Activated naive CD4-positive, alpha-beta T cell treated with anti-CD3 and anti-CD28 coated beads, Interleukin-2, amount 10 ng/mL, durations not matched to agents 7 days and 5 days (primary cell): ENCODE measurements at regions not wholly inside any gene's neighbourhood (a gene's known extent, or its start where the extent isn't known, plus 50 kb on each side); places are given as distances from the start of the nearest gene placed in this dataset.
"Not testable (repeated sequence)": the region's sequence is repeated elsewhere in the genome, so short reads cannot be mapped to it uniquely, and the experiment has no call there.

Source experiments
- CTCF ChIA-PET: fragments of 350-600 bp; sonication (Branson Sonifier 250); formaldehyde crosslinking; loops from one replicate; lab custom pipeline; 2021; ENCODE audit warnings: antibody characterized with exemption; lab: Charles Lee
- DNase-seq: peaks from one replicate; pipeline ENCODE4 v3.0.0-alpha.2; 2020
- H3K27ac Mint-ChIP-seq: one replicate; pipeline ENCODE4 v1.8.0; 2021; ENCODE audit warnings: mild to moderate bottlenecking, moderate library complexity, mixed read lengths
- H3K27me3 Mint-ChIP-seq: one replicate; pipeline ENCODE4 v1.8.0; 2021; ENCODE audit warnings: mild to moderate bottlenecking, mixed read lengths
- H3K36me3 Mint-ChIP-seq: one replicate; pipeline ENCODE4 v1.8.0; 2021; ENCODE audit warnings: mixed read lengths
- H3K4me1 Mint-ChIP-seq: one replicate; pipeline ENCODE4 v1.8.0; 2021; ENCODE audit warnings: mixed read lengths
- H3K4me3 Mint-ChIP-seq: one replicate; pipeline ENCODE4 v1.8.0; 2021; ENCODE audit warnings: mild to moderate bottlenecking, moderate library complexity, mixed read lengths
- H3K9me3 Mint-ChIP-seq: one replicate; pipeline ENCODE4 v1.8.0; 2021; ENCODE audit warnings: mixed read lengths

DNA sequence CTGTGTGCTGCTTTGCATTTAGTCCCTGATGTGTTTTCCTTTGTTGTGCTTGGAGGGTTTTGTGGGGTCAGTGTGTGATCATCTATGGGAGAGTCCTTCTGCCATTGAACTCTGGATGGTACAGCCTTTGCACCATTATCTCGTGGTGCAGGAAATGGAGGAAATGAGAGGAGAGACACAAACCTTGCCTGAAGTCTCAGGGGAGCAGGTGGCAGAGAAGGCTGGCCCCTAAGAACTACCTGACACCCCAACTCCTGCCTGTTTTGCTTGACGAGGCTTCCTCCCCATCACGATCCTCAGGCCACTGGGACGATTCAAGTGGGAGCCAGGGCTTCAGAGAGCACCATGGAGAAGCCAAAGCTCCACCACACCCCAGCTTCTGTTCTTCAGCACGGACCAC is 1316.4 kb downstream of the TBC1D22A start:
- Mint-ChIP-seq H3K27me3 (peaks cover 87% of the 10 kb centered on the region), H3K27ac (no peak overlapping the region), H3K4me3 (no peak overlapping the region), H3K4me1 (peaks cover 10% of the 10 kb centered on the region), H3K9me3 (peaks cover 2% of the 10 kb centered on the region), H3K36me3 (no peaks in the 10 kb centered on the region)
- CTCF ChIA-PET: no interaction called here
- DNase-seq: no peak

DNA sequence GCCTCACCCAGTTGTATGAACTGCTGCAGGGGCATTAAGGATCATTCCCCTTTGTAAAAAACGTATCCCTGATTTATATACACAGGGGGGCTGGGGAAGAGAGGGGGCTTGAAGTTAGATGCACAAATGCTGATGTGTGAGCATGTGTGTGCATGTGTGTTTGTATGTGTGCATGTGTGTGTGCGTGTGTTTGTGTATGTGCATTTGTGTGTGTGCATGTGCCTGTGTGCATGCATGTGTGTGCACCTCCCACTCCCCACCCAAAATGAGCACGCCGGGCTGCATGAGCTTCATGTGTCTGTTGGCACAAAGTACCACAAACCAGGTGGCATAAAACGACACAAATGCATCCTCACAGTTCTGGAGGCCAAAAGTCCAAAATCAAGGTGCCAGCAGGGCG is 1315.2 kb downstream of the TBC1D22A start:
- no peak overlapping the region for H3K27ac Mint-ChIP-seq
- H3K4me1 Mint-ChIP-seq: peaks cover 7% of the 10 kb centered on the region
- no peak overlapping the region for H3K4me3 Mint-ChIP-seq
- no peak for DNase-seq
- H3K9me3 Mint-ChIP-seq: peaks cover 2% of the 10 kb centered on the region
- H3K36me3 Mint-ChIP-seq: no peaks in the 10 kb centered on the region
- peaks cover 79% of the 10 kb centered on the region for H3K27me3 Mint-ChIP-seq
- CTCF ChIA-PET: no interaction called here

DNA sequence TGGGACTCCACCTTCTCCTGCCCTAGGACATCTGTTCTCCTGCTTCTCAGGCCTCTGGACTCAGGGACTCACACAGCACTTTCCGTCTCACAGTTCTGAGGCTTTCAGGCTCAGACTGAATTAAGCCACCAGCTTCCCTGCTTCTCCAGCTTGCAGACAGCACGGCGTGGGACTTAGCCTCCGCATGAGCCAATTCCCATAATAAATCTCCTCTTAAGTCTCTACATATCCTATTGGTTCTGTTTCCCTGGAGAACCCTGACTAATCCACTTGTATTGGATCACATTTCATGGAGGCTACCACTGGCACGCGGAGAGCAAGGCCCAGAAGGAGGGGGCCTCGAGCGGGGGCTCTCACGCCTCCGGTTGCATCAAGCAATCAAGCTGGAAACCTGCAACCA is 1313.6 kb downstream of the TBC1D22A start:
- DNase-seq: no peak
- Mint-ChIP-seq H3K4me3 (no peak overlapping the region), H3K27me3 (peaks cover 64% of the 10 kb centered on the region), H3K27ac (no peak overlapping the region), H3K36me3 (no peaks in the 10 kb centered on the region), H3K9me3 (peaks cover 2% of the 10 kb centered on the region), H3K4me1 (peaks cover 7% of the 10 kb centered on the region)
- CTCF ChIA-PET: no interaction called here

DNA sequence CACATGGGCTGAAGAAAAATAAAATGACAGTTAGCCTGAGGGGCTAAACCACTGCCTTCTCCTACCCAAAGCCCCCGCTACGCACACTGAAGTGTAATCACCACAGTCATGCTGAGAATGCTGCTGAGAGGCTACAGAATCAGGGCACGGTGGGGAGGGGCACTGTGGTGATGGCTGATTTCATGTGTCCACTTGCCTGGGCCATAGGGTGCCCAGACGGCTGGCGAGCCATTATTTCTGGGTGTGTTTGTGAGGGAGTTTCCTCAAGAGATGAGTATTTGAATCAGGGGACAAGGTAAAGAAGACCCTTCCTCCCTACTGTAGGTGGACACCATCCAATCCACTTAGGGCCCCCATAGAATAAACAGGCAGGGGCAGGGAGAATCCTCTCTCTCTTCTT is 1313.2 kb downstream of the TBC1D22A start:
- no peak overlapping the region for H3K4me3 Mint-ChIP-seq
- no peaks in the 10 kb centered on the region for H3K36me3 Mint-ChIP-seq
- CTCF ChIA-PET: no interaction called here
- no peak overlapping the region for H3K27ac Mint-ChIP-seq
- H3K9me3 Mint-ChIP-seq: peaks cover under 1% of the 10 kb centered on the region
- peaks cover 63% of the 10 kb centered on the region for H3K27me3 Mint-ChIP-seq
- peaks cover 7% of the 10 kb centered on the region for H3K4me1 Mint-ChIP-seq
- DNase-seq: no peak

DNA sequence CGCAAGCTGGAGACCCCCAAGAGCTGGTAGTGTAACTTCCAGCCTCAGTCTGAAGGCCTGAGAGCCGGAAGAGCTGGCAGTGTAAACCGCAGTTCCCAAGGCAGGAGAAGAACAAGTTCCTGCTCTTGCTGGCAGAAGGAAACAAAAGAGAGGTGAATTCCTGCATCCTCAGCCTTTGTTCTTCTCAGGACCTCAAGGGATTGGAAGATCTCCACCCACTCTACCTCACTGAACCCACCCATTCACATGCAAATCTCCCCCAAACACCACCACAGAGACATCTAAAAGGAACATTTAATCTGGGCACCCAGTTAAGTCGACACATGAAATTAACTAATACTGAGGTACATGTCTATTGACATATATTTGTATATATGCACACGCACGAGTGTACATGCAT is 1310.3 kb downstream of the TBC1D22A start:
- no peaks in the 10 kb centered on the region for H3K4me1 Mint-ChIP-seq
- H3K27me3 Mint-ChIP-seq: peaks cover 34% of the 10 kb centered on the region
- no peak overlapping the region for H3K27ac Mint-ChIP-seq
- CTCF ChIA-PET: no interaction called here
- H3K9me3 Mint-ChIP-seq: no peaks in the 10 kb centered on the region
- no peak overlapping the region for H3K4me3 Mint-ChIP-seq
- DNase-seq: no peak
- H3K36me3 Mint-ChIP-seq: no peaks in the 10 kb centered on the region

DNA sequence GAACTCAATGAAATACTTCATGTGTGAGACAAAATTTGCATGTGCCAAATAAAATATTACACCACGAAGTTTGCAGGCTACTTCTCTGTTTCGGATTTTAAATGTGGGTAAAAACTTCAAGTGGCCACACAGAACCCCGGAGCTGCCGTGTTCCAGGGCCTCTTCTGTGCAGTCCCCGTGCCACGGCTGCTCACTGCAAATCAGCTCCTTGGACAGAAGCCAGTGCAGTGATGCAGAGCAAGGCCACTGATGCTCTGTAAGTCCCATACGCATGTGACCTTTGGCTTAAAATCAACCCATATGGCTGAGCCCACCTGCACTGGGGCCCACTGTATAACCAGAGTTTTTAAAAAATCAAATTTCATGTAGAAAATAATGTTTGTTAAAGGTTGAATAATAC is 1309.4 kb downstream of the TBC1D22A start:
- CTCF ChIA-PET: no interaction called here
- H3K4me1 Mint-ChIP-seq: no peaks in the 10 kb centered on the region

DNA sequence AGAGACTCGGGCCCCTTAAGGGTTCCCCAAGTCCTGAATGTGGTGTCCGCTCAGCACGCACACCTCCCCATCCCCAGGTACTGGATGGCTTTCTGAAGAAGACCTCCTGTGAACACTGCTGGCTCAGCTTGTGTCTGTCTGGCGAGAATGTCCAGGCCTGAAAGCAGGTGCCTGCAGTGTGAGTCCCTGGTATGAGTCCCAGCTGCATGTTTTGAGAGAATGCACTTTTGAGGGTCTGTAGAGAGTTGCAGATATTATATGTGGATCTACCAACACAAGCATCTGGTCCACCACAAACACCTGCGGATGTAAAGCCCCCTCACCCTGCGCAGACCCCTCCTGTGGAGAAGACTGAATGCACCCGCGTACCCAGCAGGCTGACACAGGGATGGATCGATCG is 1308.9 kb downstream of the TBC1D22A start:
- H3K9me3 Mint-ChIP-seq: no peaks in the 10 kb centered on the region
- CTCF ChIA-PET: no interaction called here
- H3K36me3 Mint-ChIP-seq: no peaks in the 10 kb centered on the region
- no peak overlapping the region for H3K27ac Mint-ChIP-seq
- peaks cover 20% of the 10 kb centered on the region for H3K27me3 Mint-ChIP-seq
- DNase-seq: no peak
- H3K4me1 Mint-ChIP-seq: no peaks in the 10 kb centered on the region
- no peak overlapping the region for H3K4me3 Mint-ChIP-seq

More for the DNA sequence above, 1309.4 kb downstream of the TBC1D22A start:
- no peak overlapping the region for H3K4me3 Mint-ChIP-seq
- no peaks in the 10 kb centered on the region for H3K9me3 Mint-ChIP-seq
- no peak for DNase-seq
- H3K36me3 Mint-ChIP-seq: no peaks in the 10 kb centered on the region
- H3K27ac Mint-ChIP-seq: no peak overlapping the region
- H3K27me3 Mint-ChIP-seq: peaks cover 25% of the 10 kb centered on the region

DNA sequence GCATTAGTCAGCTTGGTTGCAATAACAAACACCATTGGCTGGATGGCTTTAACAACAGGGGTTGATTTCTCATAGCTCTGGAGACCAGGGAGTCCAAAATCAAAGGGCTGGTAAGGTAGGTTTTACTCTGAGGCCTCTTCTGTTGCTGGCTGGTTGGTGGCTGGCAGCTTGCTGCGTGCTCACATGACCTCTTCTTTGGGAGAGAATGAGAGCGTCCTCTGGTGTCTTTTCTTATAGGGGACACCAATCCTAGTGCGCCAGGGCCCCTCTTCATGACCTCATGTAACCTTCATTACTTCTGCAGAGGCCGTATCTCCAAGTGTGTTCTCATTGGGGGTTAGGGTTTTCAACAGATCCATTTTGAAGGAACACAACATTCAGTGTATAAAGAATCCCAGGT is 1308.3 kb downstream of the TBC1D22A start:
- H3K4me1 Mint-ChIP-seq: no peaks in the 10 kb centered on the region
- no peaks in the 10 kb centered on the region for H3K36me3 Mint-ChIP-seq
- no peak overlapping the region for H3K4me3 Mint-ChIP-seq
- H3K9me3 Mint-ChIP-seq: no peaks in the 10 kb centered on the region
- H3K27me3 Mint-ChIP-seq: peaks cover 14% of the 10 kb centered on the region
- DNase-seq: no peak
- CTCF ChIA-PET: no interaction called here
- no peak overlapping the region for H3K27ac Mint-ChIP-seq

DNA sequence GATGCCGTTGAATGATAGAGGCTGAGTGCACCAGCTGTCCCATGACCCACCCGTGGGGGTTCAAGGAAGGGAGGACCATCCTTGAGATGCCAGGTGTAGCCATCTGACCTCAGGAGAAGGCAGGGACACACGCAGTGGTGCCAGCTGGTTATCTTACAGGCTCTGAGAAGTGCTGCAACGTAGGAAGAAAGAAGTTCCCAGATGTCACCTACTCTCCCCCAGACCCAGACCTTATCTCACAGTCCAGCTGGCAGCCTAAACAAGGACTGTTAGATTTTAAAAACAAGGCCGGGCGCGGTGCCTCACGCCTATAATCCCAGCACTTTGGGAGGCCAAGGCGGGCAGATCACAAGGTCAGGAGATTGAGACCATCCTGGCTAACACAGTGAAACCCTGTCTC is 1307.6 kb downstream of the TBC1D22A start:
- Mint-ChIP-seq H3K9me3 (no peaks in the 10 kb centered on the region), H3K36me3 (no peaks in the 10 kb centered on the region), H3K4me1 (no peaks in the 10 kb centered on the region), H3K4me3 (no peak overlapping the region), H3K27me3 (peaks cover 12% of the 10 kb centered on the region), H3K27ac (no peak overlapping the region)
- CTCF ChIA-PET: no interaction called here
- no peak for DNase-seq

DNA sequence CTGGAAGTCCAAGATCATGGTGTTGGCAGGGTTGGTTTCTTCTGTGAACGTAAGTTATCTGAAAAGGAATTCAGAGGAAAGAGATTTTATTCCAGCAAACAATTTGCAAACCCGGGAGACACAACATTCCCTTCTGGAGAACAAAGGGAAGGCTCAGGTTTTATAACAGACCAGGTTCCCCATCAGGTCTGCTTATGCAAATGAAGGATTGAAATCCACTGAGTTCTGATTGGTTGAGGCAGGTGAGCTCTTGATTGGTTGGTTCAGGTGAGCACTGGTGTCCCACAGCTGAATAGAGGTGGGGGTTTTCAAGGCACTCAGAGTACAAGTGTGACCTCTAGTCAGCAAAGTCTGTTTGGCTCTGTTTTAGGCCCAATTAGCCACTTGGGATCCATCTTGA is 1306.8 kb downstream of the TBC1D22A start:
- Mint-ChIP-seq H3K27ac (no peak overlapping the region), H3K9me3 (no peaks in the 10 kb centered on the region), H3K27me3 (peaks cover 8% of the 10 kb centered on the region), H3K4me3 (no peak overlapping the region), H3K36me3 (no peaks in the 10 kb centered on the region), H3K4me1 (no peaks in the 10 kb centered on the region)
- no peak for DNase-seq
- CTCF ChIA-PET: interaction anchor here (0.5 kb wide), 1 partner anchor 961 kb away, joined by 3 read pairs; no protein-coding TSS in a partner anchor

DNA sequence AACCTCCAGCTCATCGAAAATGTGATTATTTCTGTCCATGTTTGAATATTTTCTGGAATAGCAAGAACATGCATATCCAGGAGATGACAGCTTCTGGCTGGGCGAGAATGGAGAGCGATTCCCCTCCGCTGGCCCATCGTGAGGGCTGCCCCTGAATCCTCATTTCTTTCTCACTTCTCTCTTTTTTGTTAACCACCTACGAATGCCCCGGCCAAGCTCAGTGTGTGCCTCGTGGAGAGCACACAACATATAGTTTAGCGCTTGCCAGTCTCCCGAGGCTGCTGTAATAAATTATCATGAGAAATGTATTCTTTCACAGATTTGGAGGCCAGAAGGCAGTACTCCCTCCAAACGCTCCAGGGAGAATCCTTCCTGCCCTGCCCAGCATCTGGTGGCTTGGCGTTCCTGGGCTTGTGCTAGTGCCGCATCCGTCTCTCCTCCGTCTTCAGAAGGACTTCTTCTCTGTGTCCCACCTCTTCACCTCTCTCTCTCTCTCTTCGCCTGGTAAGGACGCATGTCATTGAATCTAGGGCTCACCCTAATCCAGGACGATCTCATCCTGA is 1306.0 kb downstream of the TBC1D22A start:
- H3K27me3 Mint-ChIP-seq: peaks cover 12% of the 10 kb centered on the region
- no peaks in the 10 kb centered on the region for H3K36me3 Mint-ChIP-seq
- no peaks in the 10 kb centered on the region for H3K4me1 Mint-ChIP-seq
- H3K27ac Mint-ChIP-seq: no peak overlapping the region
- H3K4me3 Mint-ChIP-seq: no peak overlapping the region
- H3K9me3 Mint-ChIP-seq: no peaks in the 10 kb centered on the region
- no peak for DNase-seq
- CTCF ChIA-PET: no interaction called here

DNA sequence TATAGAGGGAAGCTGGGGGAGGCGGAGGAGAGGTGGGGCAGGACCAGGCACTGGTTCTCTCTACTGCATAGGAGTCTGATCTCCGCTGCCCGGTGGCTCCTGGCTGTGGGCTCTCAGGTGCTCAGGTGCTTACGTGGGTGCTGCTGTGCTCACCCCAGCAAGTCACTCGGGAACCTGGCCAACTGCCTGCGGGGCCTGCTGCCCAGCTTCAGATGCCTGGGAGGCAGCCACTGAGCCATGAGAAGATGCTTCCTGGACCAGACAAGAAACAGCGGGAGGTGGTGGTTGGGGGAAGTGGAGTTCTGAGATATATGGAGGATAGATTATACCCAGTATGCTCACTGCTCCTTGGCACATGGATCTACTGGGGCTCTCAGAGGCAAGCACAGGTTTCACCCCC is 1303.4 kb downstream of the TBC1D22A start:
- CTCF ChIA-PET: no interaction called here
- Mint-ChIP-seq H3K4me3 (no peak overlapping the region), H3K36me3 (no peaks in the 10 kb centered on the region), H3K27ac (no peak overlapping the region), H3K9me3 (no peaks in the 10 kb centered on the region), H3K27me3 (peaks cover 12% of the 10 kb centered on the region), H3K4me1 (no peaks in the 10 kb centered on the region)
- DNase-seq: no peak

DNA sequence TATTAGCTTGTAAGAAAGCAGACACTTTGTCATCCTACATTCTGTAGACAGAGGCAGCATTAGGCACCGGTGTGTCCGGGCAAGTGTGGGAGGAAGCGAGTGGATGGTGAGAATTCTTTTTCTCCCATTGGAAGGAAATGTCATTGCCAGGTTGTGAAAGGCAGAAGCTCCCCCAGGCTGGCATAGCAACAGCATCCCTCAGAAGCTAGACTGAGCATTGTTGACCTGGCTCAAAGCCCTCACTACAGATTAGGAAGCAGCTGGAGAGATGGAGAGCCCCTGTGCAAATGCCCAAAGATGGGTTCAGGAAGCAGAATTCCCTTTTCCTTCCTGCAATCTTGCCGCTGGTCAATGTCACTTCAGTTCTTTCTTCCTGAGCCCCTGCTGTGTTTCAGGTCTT is 1299.3 kb downstream of the TBC1D22A start:
- Mint-ChIP-seq H3K9me3 (no peaks in the 10 kb centered on the region), H3K27ac (no peak overlapping the region), H3K36me3 (no peaks in the 10 kb centered on the region), H3K4me3 (no peak overlapping the region), H3K27me3 (peaks cover 21% of the 10 kb centered on the region), H3K4me1 (no peaks in the 10 kb centered on the region)
- CTCF ChIA-PET: no interaction called here
- DNase-seq: no peak

DNA sequence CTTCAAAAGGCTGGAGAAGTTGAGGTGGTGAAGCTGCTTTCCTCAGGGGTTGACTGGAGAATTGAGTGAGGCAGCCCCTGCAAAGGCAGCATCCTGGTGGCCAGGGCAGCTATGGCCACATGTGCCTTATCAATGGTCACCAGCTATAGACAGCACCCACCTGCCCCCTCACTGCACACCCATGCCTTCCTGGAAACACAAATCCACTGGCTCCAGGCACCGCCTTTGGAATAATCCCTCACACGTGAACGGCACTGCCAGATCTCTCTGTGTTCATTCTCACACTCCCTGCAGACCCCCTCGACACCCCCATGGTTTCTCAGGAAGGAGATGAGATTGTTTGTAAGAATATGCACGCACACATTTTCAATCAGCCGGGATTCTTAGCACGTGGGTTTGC is 1297.8 kb downstream of the TBC1D22A start:
- Mint-ChIP-seq H3K4me3 (no peak overlapping the region), H3K4me1 (no peaks in the 10 kb centered on the region), H3K36me3 (no peaks in the 10 kb centered on the region), H3K27me3 (peaks cover 20% of the 10 kb centered on the region), H3K27ac (no peak overlapping the region), H3K9me3 (no peaks in the 10 kb centered on the region)
- CTCF ChIA-PET: interaction anchor here (0.6 kb wide), 1 partner anchor 24 kb away, joined by 7 read pairs; no protein-coding TSS in a partner anchor
- no peak for DNase-seq

DNA sequence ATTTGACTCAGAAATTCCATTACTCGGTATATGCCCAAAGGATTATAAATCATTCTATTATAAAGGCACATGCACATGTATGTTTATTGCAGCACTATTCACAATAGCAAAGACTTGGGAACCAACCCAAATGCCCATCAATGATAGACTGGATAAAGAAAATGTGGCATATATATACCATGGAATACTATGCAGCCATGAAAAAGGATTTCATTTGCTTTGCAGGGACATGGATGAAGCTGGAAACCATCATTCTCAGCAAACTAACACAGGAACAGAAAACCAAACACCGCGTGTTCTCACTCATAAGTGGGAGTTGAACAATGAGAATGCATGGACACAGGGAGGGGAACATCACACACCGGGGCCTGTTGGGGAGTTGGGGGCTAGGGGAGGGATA is 1297.1 kb downstream of the TBC1D22A start:
- peaks cover 16% of the 10 kb centered on the region for H3K27me3 Mint-ChIP-seq
- DNase-seq, H3K4me1 Mint-ChIP-seq, H3K36me3 Mint-ChIP-seq, H3K4me3 Mint-ChIP-seq, H3K27ac Mint-ChIP-seq, H3K9me3 Mint-ChIP-seq, CTCF ChIA-PET: not testable (repeated sequence)
